Breast epithelium (tissue), 3 donors: ENCODE measurements at regions not wholly inside any gene's neighbourhood (a gene's known extent, or its start where the extent isn't known, plus 50 kb on each side); places are given as distances from the start of the nearest gene placed in this dataset.

ENCODE experiments used
- CTCF ChIP-seq, 3 donors: fragments of 450-650 bp; IDR thresholded peaks; one replicate each; pipeline ENCODE4 v1.5.1; 2016 to 2017; ENCODE audit warnings: antibody characterized with exemption in 3 of 3, mild to moderate bottlenecking in 3 of 3, moderate library complexity in 3 of 3
- POLR2AphosphoS5 ChIP-seq, 3 donors: sonication (generic); formaldehyde crosslinking; IDR thresholded peaks; one replicate each; pipeline ENCODE4 v1.6.1; 2017; ENCODE audit warnings: antibody characterized with exemption in 3 of 3

GRCh38 chrX:99588936-99589335, 821.1 kb downstream of the PCDH19 start:
- TF ChIP-seq POLR2AphosphoS5 (IDR thresholded peaks at IDR 0.05) (no peak), CTCF (IDR thresholded peaks at IDR 0.05) (no peak)
